GM23248 (cell line): ENCODE measurements at regions not wholly inside any gene's neighbourhood (a gene's known extent, or its start where the extent isn't known, plus 50 kb on each side); places are given as distances from the start of the nearest gene placed in this dataset.

Source experiments
- EZH2 ChIP-seq: fragments of 200-600 bp; sonication (generic); IDR thresholded peaks from 2 replicates; pipeline ENCODE4 v1.6.1; 2018; ENCODE audit warnings: antibody characterized with exemption, mild to moderate bottlenecking; ENCODE audit not compliant: insufficient read depth, poor library complexity, severe bottlenecking
- EZH2phosphoT487 ChIP-seq: fragments of 200-600 bp; sonication (generic); IDR thresholded peaks from 2 replicates; pipeline ENCODE4 v1.6.1; 2018; ENCODE audit warnings: antibody characterized with exemption, moderate library complexity, mild to moderate bottlenecking, low read depth; ENCODE audit not compliant: insufficient read depth

GRCh38 chr2:11026286-11026921, 114.7 kb downstream of the KCNF1 start:
- TF ChIP-seq EZH2phosphoT487 (no peak), EZH2 (no peak)
